DND-41 (cell line): ENCODE measurements at regions not wholly inside any gene's neighbourhood (a gene's known extent, or its start where the extent isn't known, plus 50 kb on each side); places are given as distances from the start of the nearest gene placed in this dataset.

Source experiments
- ATAC-seq: fragments of 200-7000 bp; cut with Tn5 transposase; 3 replicates; pipeline ENCODE4 v1.9.1; 2021; ENCODE audit warnings: low read depth; ENCODE audit not compliant: insufficient read depth
- DNase-seq: peaks from one replicate; pipeline ENCODE4 v3.0.0-alpha.2; 2020
- H2AFZ ChIP-seq: 2 replicates; pipeline ENCODE4 v1.6.0; 2012; ENCODE audit warnings: low read depth, low read length
- H3K27ac ChIP-seq: 2 replicates; pipeline ENCODE4 v1.5.1; 2012; ENCODE audit warnings: low read length, inconsistent platforms
- H3K27me3 ChIP-seq: fragments of 200-600 bp; sonication (generic); 2 replicates; pipeline ENCODE4 v1.6.0; 2012; ENCODE audit warnings: low read length, mild to moderate bottlenecking, inconsistent platforms; ENCODE audit not compliant: insufficient read depth, poor library complexity
- H3K36me3 ChIP-seq: 2 replicates; pipeline ENCODE4 v1.5.1; 2012; ENCODE audit warnings: low read length, inconsistent platforms; ENCODE audit not compliant: insufficient read depth
- H3K4me1 ChIP-seq: 2 replicates; pipeline ENCODE4 v1.5.1; 2012; ENCODE audit warnings: mild to moderate bottlenecking, low read length; ENCODE audit not compliant: insufficient read depth
- H3K4me2 ChIP-seq: 2 replicates; pipeline ENCODE4 v1.6.0; 2012; ENCODE audit warnings: mild to moderate bottlenecking, moderate library complexity, low read length, inconsistent platforms; ENCODE audit not compliant: insufficient read depth
- H3K4me3 ChIP-seq, 2 experiments: fragments of 200-600 bp in 1 of 2; shearing (Covaris generic) in 1 of 2; 2 replicates each; pipeline ENCODE4 v1.5.1; 2012 to 2016; ENCODE audit warnings: inconsistent platforms in 2 of 2, low read length in 2 of 2, mild to moderate bottlenecking in 2 of 2, low read depth in 1 of 2, moderate library complexity in 1 of 2
- H3K79me2 ChIP-seq: 2 replicates; pipeline ENCODE4 v1.6.0; 2012; ENCODE audit warnings: low read length, inconsistent platforms; ENCODE audit not compliant: insufficient read depth
- H3K9ac ChIP-seq: 2 replicates; pipeline ENCODE4 v1.6.0; 2012; ENCODE audit warnings: low read depth, mild to moderate bottlenecking, inconsistent platforms, low read length, moderate library complexity
- H3K9me3 ChIP-seq: 2 replicates; pipeline ENCODE4 v1.5.1; 2012; ENCODE audit warnings: low read length, moderate library complexity, mild to moderate bottlenecking, inconsistent platforms; ENCODE audit not compliant: insufficient read depth, severe bottlenecking
- H4K20me1 ChIP-seq: 2 replicates; pipeline ENCODE4 v1.6.0; 2012; ENCODE audit warnings: low read length; ENCODE audit not compliant: insufficient read depth
- EZH2 ChIP-seq: IDR thresholded peaks from 3 replicates; pipeline ENCODE4 v1.6.1; 2012; ENCODE audit warnings: borderline replicate concordance, low read depth, mild to moderate bottlenecking, moderate library complexity, low read length, inconsistent platforms; ENCODE audit not compliant: severe bottlenecking
- TF ChIP-seq, protein P1 (sequence below): IDR thresholded peaks from 2 replicates; pipeline ENCODE4 v1.5.1; 2012; ENCODE audit warnings: borderline replicate concordance, low read length, moderate library complexity, mild to moderate bottlenecking; ENCODE audit not compliant: poor library complexity, severe bottlenecking; ENCODE audit errors: extremely low read depth

DNA sequence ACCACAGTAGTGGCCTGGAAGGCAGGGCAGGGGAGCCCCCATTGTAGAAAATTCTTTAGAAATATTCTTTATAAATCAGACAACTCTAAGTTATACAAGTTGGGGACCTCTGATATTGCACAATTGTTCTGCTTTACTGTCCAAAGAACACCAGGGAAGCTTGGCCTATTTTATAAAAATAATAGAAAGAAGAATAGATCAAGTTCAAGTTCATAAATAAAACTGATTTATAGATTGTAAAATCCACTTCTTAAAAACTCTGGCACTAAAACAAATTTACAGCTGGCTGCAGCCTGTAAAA, 55.0 kb upstream of the GALNT2 start:
- no peaks in the 10 kb centered on the region for H3K9me3 ChIP-seq
- no peak overlapping the region for H3K4me3 ChIP-seq
- H3K79me2 ChIP-seq: no peaks in the 10 kb centered on the region
- no peaks in the 10 kb centered on the region for H3K36me3 ChIP-seq
- H4K20me1 ChIP-seq: no peaks in the 10 kb centered on the region
- no peak overlapping the region for H2AFZ ChIP-seq
- H3K4me1 ChIP-seq: no peaks in the 10 kb centered on the region
- H3K9ac ChIP-seq: no peak overlapping the region
- H3K4me2 ChIP-seq: no peak overlapping the region
- no peaks in the 10 kb centered on the region for H3K27me3 ChIP-seq
- no peak overlapping the region for H3K27ac ChIP-seq
- DNase-seq: no peak
- TF ChIP-seq EZH2: no peak
- TF ChIP-seq, protein P1, sequence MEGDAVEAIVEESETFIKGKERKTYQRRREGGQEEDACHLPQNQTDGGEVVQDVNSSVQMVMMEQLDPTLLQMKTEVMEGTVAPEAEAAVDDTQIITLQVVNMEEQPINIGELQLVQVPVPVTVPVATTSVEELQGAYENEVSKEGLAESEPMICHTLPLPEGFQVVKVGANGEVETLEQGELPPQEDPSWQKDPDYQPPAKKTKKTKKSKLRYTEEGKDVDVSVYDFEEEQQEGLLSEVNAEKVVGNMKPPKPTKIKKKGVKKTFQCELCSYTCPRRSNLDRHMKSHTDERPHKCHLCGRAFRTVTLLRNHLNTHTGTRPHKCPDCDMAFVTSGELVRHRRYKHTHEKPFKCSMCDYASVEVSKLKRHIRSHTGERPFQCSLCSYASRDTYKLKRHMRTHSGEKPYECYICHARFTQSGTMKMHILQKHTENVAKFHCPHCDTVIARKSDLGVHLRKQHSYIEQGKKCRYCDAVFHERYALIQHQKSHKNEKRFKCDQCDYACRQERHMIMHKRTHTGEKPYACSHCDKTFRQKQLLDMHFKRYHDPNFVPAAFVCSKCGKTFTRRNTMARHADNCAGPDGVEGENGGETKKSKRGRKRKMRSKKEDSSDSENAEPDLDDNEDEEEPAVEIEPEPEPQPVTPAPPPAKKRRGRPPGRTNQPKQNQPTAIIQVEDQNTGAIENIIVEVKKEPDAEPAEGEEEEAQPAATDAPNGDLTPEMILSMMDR: no peak
- ATAC-seq: no peak

DNA sequence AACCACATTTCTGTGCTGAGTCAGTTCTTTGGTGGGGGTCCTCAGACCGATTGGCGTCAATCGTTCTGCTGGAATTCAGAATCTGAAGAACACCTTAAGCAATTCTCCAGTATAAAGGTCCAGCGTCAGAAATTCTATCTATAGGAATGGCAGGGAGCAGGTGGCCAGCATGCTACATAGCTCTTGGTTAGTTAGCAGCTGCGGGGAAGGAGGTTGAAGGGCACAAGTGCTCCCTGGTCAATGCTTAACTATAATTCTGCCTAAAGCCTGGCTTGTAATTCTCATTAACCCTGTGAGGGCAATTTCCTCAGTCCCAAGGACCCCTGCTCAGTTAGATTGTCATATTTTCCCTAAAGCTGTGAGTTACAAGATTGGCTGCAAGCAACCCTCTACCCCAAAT, 54.3 kb upstream of the GALNT2 start:
- DNase-seq (no peak), ATAC-seq (no peak)
- Histone ChIP-seq H3K9ac (no peak overlapping the region), H3K79me2 (no peaks in the 10 kb centered on the region), H4K20me1 (no peaks in the 10 kb centered on the region), H2AFZ (no peak overlapping the region), H3K4me1 (no peaks in the 10 kb centered on the region), H3K9me3 (no peaks in the 10 kb centered on the region), H3K36me3 (no peaks in the 10 kb centered on the region), H3K4me3 (no peak overlapping the region), H3K27ac (no peak overlapping the region), H3K27me3 (no peaks in the 10 kb centered on the region), H3K4me2 (no peak overlapping the region)
- TF ChIP-seq, protein P1: no peak
- TF ChIP-seq EZH2: no peak

DNA sequence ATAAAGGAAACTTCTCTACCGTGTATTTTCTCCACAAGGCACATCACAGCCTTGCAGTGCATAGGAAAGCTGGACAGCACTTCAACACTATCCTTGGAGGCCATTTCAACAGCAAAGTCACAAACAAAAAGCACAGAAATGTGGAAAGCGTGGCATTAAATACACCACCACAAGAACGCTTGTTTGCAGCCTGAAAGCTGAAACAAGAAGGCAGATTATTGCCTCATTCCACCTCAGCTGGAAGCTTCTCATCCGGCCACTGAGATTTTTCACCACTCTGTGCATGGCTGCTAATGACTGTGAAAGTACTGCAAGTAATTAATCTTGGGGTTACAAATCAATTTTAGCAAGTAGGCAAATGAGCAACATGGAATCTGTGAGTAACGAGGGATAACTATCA, 50.9 kb upstream of the GALNT2 start:
- Histone ChIP-seq H3K9me3 (no peaks in the 10 kb centered on the region), H3K4me3 (no peak overlapping the region), H3K4me2 (no peak overlapping the region), H3K9ac (no peak overlapping the region), H3K27me3 (no peaks in the 10 kb centered on the region), H3K27ac (no peak overlapping the region), H4K20me1 (no peaks in the 10 kb centered on the region), H2AFZ (no peak overlapping the region), H3K36me3 (no peaks in the 10 kb centered on the region), H3K79me2 (no peaks in the 10 kb centered on the region), H3K4me1 (no peaks in the 10 kb centered on the region)
- ATAC-seq: no peak
- DNase-seq: no peak
- TF ChIP-seq, protein P1: no peak
- TF ChIP-seq EZH2: no peak
